B cell (primary cell): ENCODE measurements at regions not wholly inside any gene's neighbourhood (a gene's known extent, or its start where the extent isn't known, plus 50 kb on each side); places are given as distances from the start of the nearest gene placed in this dataset.

ENCODE experiments used
- EZH2 ChIP-seq: IDR thresholded peaks from 2 replicates; pipeline ENCODE4 v1.6.1; 2012; ENCODE audit warnings: borderline replicate concordance, low read depth, mild to moderate bottlenecking, moderate library complexity, low read length; ENCODE audit not compliant: insufficient read depth, poor library complexity, severe bottlenecking
- TF ChIP-seq, protein P1 (sequence below): fragments of 200-600 bp; IDR thresholded peaks from one replicate; pipeline ENCODE4 v1.8.0; 2022; ENCODE audit warnings: antibody characterized with exemption, mild to moderate bottlenecking

DNA sequence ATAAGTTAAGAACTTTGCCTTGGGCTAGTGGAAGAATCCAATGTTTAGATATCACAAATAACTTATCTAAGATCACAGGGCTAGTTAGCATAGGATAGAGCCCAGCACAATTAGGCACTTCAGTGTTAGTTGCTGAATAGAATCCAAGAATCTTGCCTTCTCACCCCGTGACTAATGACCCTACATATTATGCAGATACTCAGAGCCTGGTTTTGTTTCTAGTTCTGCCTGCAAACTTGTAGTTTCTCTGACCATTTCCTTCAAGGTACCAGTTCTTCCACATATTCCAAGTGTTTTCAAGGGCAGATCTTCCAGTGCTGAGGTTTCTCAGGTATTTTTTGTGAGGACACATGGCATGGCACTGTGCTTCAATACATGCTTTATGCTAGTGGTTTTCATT lies 239.3 kb downstream of the KCNK2 start:
- TF ChIP-seq, protein P1, sequence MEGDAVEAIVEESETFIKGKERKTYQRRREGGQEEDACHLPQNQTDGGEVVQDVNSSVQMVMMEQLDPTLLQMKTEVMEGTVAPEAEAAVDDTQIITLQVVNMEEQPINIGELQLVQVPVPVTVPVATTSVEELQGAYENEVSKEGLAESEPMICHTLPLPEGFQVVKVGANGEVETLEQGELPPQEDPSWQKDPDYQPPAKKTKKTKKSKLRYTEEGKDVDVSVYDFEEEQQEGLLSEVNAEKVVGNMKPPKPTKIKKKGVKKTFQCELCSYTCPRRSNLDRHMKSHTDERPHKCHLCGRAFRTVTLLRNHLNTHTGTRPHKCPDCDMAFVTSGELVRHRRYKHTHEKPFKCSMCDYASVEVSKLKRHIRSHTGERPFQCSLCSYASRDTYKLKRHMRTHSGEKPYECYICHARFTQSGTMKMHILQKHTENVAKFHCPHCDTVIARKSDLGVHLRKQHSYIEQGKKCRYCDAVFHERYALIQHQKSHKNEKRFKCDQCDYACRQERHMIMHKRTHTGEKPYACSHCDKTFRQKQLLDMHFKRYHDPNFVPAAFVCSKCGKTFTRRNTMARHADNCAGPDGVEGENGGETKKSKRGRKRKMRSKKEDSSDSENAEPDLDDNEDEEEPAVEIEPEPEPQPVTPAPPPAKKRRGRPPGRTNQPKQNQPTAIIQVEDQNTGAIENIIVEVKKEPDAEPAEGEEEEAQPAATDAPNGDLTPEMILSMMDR: no peak
- no peak for TF ChIP-seq EZH2
